ENCODE measurements at regions not wholly inside any gene's neighbourhood (a gene's known extent, or its start where the extent isn't known, plus 50 kb on each side); places are given as distances from the start of the nearest gene placed in this dataset.

DNA sequence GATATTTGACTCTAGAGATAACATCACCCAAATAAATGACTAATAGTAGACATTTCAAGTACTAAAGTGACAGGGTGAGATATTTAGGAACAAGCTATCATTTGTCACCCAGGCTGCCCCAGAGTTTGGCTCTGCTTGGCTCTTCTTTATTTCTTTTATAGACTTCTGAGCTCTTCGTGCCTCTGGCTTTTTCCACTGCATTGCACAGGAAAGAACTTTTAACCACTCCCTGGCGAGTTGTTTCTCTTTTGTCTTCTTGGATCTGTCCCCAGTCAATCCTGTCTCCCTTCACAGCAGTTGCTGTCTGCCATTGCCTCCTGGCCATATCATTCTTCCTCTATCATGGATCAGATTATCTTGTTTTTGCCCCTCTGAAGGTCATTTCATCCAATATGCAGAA is 339.2 kb upstream of the DCBLD2 start:
- DNase-seq (ENCODE audit: extremely low read depth in 1 of 2, low read depth in 1 of 2), result no peak

DNA sequence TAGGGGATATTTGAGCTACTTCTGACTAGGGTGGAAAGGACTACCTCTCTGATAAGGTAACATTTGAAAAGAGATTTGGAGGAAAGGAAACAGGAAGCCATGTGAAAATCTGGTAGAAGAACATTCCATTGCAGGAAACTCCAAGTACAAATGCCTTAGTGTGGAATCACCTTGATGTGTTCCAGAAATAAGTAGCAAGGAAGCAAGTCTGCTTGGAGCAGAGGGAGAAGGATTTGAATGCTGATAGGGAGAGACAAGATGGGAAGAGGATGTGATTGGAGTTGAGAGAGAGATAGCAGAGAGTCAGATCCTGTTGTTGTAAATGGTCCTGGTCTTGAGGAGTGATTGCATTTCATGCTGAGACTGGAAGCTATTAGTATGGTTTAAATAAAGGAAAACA is 335.1 kb upstream of the DCBLD2 start:
- DNase-seq (ENCODE audit: extremely low read depth in 1 of 2, low read depth in 1 of 2), result no peak

DNA sequence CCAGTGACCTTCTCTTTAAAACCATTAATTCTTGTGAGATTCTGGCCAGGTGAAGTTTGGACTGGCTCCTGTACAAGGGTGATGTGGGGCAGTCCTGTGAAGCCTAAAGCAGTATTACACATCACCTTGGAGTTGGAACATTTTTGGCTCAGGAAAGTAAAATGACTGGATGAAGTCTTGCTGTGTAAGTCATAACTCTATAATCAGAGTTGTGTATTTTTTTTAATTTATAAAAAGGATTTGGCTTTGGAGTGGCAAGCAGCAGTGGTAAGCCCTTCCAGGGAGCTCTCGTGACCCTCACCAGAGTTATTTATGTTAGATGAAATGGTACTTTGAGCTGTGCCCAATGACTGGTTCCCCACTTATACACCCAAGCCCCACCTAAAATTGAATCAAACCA is 331.2 kb upstream of the DCBLD2 start:
- DNase-seq (ENCODE audit: extremely low read depth in 1 of 2, low read depth in 1 of 2), result no peak

DNA sequence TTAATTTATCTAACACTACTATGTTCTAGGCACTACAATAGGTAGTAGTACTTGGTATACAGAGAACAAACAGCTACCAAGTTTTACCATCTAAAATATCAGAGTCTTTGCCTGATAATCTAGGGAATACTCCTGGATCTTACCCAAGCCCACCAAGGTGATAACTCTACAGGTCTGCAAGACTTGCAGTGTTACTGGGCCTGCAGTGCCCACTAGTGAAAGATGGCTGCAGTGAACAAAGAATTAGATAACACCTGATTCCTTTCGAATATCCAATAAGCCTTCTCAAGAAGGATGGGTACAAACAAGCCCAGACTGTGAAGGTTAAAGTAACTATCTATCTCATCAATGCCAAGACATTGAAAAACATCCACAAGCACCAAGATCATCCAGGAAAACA is 317.0 kb upstream of the DCBLD2 start:
- no peak for DNase-seq (ENCODE audit: extremely low read depth in 1 of 2, low read depth in 1 of 2)

DNA sequence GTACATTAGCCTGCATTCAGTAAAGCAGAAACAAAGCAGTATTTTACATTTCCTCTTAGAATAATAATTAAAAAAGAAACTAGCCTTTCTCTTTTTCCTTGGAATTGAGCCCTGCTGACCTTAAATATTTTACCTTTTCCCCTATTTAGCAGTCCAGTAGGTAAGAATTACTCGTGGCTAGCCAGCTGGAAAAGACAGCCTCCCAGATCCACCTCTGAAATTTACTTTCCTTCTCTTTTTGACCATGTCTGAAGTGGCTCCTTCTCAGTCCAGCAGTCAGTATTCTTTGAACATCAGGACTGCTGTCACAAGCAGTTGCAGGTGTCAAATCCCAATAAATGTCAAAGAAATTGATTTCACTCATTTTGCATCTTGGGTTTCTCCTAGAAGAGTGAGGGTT is 311.5 kb upstream of the DCBLD2 start:
- no peak for DNase-seq (ENCODE audit: extremely low read depth in 1 of 2, low read depth in 1 of 2)

DNA sequence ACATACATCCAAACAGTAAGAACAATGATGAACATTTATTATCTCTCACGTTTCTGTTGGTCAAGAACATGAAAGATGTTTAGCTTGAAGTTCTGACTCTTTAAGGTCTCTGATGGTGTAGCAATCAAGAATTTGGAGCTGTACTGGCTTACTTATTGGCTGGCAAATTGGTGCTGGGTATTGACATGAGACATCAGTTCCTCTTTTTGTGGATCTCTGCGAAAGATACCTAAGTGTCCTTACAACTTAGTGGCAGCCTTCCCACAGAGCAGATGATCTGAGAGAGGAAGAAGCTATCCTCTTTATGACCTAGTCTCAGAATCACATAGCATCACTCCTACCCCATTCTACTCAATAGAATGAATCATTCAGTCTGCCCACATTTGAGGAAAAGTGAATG is 309.8 kb upstream of the DCBLD2 start:
- no peak for DNase-seq (ENCODE audit: extremely low read depth in 1 of 2, low read depth in 1 of 2)

DNA sequence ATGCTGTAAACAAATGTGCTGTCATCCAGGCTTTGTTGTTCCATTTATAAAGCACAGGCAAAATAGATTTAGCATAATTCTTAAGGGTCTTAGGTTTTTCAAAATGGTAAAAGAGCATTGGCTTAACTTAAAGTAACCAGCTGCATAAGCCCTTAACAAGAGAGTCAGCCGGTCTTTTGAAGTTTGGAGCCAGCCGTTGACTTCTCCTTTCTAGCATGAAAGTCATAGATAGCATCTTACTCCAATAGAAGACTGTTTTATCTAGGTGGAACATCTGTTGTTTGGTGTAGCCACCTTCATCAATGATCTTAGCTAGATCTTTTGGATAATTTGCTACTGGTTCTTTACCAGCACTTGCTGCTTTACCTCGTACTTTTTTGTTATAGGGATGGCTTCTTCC is 297.5 kb upstream of the DCBLD2 start:
- no peak for DNase-seq (ENCODE audit: extremely low read depth in 1 of 2, low read depth in 1 of 2)

DNA sequence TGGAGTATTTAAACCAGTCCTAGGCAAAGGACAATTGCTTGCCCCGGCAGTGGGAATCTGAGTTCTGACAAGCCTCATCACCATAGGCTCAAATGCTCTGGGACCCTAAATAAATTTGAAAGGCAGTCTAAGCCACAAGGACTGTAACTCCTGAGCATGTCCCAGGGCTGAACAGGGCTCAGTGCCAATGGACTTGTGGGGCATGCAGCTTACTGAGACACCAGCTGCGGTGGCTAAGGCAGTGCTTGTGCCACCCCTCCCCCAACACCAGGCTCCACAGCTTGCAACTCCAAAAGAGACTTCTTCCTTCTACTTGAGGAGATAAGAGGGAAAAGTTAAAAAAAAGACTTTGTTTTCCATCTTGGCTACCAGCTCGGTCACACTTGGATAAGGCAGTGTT is 289.7 kb upstream of the DCBLD2 start:
- DNase-seq (ENCODE audit: extremely low read depth in 1 of 2, low read depth in 1 of 2), result no peak

DNA sequence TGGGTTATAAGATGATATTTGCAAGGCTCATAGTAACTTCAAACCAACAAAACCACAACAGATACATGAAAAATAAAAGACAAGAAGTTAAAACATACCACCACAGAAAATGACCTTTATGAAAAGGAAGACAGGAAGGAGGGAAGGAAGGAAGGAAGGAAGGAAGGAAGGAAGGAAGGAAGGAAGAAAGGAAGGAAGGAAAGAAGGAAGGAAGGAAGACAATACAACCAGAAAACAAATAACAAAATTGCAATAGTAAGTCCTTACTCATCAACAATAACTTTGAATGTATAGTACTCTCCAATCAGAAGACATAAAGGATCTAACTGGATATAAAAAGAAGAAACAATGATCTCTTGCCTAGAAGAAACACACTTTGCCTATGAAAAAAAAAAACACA is 287.4 kb upstream of the DCBLD2 start:
- DNase-seq (ENCODE audit: extremely low read depth in 1 of 2, low read depth in 1 of 2), result no peak

DNA sequence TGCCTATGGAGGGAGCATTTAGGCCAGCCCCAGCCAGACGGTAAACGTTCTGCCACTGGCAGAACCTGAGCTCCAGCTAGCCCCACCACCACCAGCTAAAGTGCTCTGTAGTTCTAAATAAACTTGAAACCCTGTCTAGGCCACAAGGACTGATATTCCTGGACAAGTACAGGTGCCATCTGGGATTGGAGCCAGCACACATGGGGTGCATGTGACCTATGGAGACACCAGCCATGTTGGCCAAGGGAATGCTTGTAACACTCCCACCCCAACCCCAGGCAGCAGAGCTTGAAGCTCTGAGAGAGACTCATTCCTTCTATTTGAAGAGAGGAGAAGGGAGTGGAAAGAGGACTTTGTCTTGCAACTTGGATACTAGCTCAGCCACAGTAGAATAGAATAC is 284.5 kb upstream of the DCBLD2 start:
- DNase-seq (ENCODE audit: extremely low read depth in 1 of 2, low read depth in 1 of 2), result no peak

DNA sequence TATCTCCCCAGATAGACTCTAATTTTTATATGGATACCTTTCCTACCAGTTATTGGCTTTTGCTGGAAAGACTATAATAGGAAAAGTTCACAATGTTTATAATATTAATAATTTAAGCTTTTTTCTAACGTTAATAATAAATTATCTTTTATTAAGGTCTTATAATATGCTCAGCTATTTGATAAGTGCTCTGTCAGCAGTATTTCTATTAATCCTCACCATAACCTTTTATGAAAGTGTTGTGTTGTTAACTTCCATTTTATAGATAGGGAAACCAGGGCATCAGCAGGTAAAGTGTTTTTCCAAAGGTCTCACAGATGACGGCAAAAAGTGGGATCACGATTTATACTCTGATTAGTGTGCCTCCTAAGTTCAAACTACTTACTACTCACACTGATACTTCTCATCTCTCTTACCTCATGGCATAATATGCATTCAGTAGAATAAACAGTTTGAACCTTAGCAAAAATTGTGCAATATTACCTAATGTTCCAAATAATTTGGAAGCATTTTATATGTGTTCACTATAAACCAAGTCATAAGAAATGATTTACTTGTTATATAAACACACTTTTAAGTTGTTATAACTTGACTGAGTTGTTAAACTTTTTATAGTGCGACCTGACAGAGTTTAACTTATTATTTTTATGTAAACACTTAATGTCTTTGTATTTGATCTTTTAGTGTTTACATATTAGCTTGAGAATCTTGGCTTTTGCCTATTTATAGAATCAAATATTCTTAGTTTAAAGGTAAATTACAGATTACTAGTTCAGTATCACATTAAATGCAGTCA is 274.9 kb upstream of the DCBLD2 start:
- DNase-seq (ENCODE audit: extremely low read depth in 1 of 2, low read depth in 1 of 2), result no peak

DNA sequence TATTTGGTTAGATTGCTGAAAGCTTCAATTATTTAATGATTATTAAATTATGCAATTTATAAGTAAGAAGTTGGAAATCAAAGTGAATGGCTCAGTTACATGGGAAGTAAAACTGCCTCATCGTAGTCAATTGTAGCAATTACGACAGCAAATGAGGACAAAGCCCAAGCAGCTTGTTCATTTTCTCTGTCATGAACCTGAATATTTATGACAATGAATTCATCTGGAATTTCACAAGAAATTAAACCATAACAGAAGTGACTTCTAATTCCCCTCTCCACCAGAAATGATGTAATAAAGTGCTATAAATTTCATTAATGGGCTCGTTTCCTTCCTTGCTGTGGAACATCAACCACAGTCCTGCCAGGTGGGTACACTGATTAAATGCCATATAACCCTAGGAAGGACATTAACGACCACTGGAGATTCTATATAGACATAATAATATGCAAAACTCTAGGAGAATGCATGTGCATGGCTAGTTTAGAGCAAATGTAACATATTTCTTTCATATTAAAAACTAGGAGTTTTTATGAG is 273.8 kb upstream of the DCBLD2 start:
- DNase-seq (ENCODE audit: extremely low read depth in 1 of 2, low read depth in 1 of 2), result no peak

DNA sequence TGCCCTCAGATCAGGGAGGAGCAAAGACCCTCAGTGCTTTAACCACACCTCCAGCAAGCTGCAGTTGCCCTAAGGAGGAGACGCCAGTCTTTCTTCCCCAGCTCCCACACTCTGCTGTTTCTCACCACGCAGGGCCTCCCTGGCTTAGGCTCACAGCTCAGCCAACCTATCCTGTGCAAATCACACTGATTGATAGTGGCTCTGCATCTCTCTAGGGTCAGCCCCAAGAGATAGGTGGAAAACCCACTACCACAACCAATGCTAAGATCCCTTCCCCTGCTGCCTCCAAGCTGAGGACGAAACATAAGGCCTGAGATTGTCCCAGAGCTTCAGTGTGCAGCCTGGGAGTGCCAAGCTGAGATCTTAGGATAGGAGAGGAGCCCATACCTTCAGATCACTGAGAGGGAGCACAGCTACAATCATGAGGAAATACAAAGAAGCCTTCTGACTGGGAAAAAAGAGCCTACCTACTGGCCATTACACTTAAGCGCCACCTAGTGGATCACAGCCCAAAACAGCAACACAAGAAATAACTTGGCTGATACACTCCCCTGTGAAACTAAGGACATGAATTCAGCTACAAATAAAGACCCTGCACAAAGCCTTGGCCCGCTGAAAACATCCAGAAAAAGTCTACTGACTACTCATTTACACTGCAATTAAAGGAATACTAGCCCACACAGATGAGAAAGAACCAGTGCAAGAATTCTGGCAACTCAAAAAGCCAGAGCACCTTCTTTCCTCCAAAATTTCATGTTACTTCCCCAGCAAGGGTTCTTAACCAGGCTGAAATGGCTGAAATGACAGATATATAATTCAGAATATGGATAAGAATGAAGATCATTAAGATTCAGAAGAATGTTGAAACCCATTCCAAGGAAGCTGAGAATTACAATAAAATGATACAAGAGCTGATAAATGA is 271.5 kb upstream of the DCBLD2 start:
- no peak for DNase-seq (ENCODE audit: extremely low read depth in 1 of 2, low read depth in 1 of 2)

DNA sequence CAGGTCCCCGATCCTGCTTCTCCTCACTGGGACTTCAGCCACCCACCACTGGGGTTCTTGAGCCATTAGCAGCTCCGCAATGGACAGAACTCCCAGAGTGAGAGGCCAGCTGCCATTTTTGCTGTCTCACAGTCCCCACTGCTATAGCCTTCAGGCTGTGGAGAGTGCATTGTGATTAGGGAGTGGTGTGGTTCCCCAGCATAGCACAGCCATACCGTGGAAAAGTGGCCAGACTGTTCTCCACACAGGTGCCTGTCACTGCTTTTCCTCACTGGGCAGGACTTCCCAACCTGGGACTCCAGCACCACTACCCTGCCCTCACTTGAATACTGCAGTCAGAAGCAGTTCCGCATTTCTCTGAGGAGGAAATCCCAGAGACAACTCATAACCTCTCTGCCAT is 270.3 kb upstream of the DCBLD2 start:
- no peak for DNase-seq (ENCODE audit: extremely low read depth in 1 of 2, low read depth in 1 of 2)

DNA sequence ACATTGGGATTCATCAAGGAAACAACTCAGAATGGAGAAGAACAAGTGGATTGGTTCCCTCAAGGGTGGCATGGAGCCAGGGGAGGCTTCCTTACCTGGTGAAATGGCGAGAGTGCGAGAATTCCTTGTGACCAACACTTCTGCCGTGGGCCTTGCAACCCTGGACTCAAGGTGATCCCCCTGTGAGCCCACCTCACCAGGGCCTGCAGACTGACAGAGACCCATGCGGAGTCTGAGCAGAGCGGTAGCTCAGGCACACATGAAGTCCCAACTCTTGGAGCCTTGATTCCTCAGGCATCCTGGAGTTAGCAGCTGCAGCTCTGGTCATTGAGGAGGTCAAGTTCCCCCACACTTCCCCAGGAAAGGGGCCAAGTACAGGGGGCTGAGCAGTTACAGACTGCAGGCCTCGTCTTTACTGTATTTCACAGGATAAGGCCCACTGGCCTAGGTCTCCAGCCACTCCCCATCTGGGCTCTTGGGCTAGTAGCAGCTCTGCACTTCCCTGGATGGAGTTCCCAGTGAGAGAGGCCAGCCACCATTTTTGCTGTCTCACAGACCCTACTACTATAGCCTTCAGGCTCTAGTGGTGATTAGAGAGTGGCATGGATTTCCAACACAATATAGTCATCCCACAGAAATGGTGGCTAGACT is 269.5 kb upstream of the DCBLD2 start:
- no peak for DNase-seq (ENCODE audit: extremely low read depth in 1 of 2, low read depth in 1 of 2)

DNA sequence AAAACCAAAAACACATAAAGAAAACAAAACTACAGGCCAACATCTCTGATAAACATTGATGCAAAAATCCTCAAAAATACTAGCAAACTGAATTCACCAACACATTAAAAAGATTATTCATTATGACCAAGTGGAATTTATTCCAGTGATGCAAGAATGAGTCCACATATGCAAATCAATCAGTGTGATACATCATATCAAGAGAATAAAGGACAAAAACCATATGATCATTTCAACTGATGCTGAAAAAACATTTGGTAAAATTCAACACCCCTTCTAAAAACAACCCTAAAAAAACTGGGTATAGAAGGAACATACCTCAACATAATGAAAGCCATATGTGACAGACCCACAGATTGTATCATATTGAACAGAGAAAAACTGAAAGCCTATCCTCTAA is 265.6 kb upstream of the DCBLD2 start:
- no peak for DNase-seq (ENCODE audit: extremely low read depth in 1 of 2, low read depth in 1 of 2)

DNA sequence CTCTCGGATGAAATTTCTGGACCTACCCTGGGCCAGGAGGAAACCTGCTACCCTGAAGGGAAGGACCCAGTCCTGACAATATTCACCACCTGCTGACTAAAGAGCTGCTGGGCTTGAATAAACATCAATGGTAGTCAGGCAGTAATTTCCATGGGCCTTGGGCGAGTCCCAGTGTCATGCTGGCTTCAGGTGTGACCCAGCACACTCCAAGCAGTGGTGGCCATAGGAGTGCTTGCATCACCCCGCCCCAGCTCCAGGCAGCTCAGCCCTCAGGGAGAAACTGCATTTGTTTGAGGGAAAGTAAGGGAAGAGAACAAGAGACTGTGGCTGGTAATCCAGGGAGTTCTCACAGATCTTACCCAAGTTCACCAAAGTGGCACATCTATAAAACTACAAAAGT is 261.8 kb upstream of the DCBLD2 start:
- DNase-seq (ENCODE audit: extremely low read depth in 1 of 2, low read depth in 1 of 2), result no peak

DNA sequence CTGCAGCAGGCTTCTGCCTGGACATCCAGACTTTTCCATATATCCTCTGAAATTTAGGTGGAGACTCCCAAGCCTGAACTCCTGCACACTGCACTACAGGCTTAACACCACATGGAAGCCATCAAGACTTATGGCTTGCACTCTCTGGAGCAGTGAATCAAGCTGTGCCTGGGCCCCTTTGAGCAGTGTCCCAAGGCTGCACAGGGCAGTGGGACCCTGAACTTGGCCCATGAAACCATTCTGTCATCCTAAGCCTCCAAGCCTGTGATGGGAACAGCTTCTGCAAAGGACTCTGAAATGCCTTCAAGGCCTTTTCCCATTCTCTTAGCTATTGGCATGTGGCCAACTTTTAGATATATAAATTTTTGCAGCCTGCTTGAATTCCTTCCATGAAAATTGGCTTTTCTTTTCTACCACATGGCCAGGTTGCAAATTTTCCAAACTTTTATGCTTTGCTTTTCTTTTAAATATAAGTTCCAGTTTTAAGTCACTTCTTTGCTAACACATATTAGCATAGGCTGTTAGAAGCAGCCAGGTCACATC is 257.8 kb upstream of the DCBLD2 start:
- no peak for DNase-seq (ENCODE audit: extremely low read depth in 1 of 2, low read depth in 1 of 2)

DNA sequence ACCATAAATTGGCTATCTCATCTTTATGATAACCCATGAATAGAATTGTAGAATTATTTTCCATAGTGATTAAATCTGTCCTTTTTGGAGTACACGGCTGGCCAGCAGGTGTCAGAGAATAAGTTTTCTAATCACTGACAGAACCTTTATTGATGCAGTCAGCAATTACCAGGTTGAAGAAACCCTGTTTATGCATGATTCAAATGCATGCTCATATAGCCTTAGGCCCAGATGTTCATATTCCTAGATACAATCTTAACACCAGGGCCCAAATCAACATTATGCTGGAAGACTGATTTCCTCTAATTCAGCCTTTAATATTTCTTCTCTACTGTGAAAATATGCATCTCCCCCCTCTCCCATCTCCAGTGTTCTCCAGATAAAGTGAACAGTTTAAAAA is 243.5 kb upstream of the DCBLD2 start:
- DNase-seq (ENCODE audit: extremely low read depth in 1 of 2, low read depth in 1 of 2), result no peak

DNA sequence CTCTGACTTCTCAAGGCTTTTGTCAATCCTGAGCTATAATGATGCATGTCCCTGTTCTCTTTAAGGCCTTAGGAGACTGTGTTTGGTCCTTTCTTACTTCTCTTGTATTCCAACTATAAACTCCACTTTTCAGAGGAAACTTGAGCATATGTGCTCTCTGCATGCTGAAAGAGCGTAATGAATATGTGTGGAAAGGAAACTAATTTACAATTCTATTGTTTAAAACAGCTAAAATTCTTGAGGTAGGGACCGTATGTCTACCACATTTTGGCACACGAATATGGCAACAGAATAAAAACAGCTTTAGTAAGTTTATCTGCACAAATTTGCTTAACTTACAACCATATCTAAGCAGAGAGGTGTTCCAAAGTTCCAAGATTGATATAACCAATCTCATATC is 242.0 kb upstream of the DCBLD2 start:
- no peak for DNase-seq (ENCODE audit: extremely low read depth in 1 of 2, low read depth in 1 of 2)

DNA sequence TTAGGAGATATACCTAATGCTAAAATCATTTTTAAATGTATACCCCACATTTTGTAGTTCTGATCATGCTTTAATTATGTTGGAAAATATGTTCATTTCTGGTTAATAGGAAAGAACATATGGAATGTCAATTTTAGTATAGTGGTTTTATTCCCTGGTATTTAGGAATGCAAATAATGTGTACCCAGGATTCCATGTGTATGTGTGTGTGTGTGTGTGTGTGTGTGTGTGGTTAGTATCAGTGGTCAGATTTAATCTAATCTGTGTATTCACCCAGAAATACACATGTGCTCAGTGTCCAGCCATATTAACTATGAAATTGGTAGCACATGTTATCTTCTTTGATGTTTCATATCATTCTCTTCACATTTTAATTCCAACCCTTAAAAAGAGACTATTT is 233.5 kb upstream of the DCBLD2 start:
- no peak for DNase-seq (ENCODE audit: extremely low read depth in 1 of 2, low read depth in 1 of 2)

All from stimulated activated CD8-positive, alpha-beta memory T cell treated with anti-CD3 and anti-CD28 coated beads, Interleukin-7, amount 100 ng/mL, for 48 hours (primary cell).